ENCODE measurements at regions not wholly inside any gene's neighbourhood (a gene's known extent, or its start where the extent isn't known, plus 50 kb on each side); places are given as distances from the start of the nearest gene placed in this dataset.
"Not testable (repeated sequence)": the region's sequence is repeated elsewhere in the genome, so short reads cannot be mapped to it uniquely, and the experiment has no call there.

- H3K27ac ChIP-seq = no peak overlapping the region
- ChIA-PET CTCF (interaction anchor here (0.6 to 1.2 kb wide), 5 partner anchors 104 to 816 kb away, joined by 3 to 6 read pairs (median 5); no protein-coding TSS in a partner anchor), POLR2A (ENCODE audit: low non-redundant PET) (interaction anchor here (0.7 kb wide), 1 partner anchor 101 kb away, joined by 3 read pairs; no protein-coding TSS in a partner anchor)
- no peak for DNase-seq (ENCODE audit: low spot score)
- TF ChIP-seq CTCF (conservative IDR thresholded peaks at IDR 0.05; ENCODE audit: low read depth) = no peak
Measured at GRCh38 chr5:126677121-126677520, 76.4 kb downstream of the PHAX start.

GRCh38 chr5:126680191-126680817, 79.6 kb downstream of the PHAX start:
- H3K27ac ChIP-seq = no peak overlapping the region
- CTCF ChIA-PET = interaction anchor here (0.7 to 1.1 kb wide), 3 partner anchors 13 to 634 kb away, joined by 3 to 4 read pairs (median 3); no protein-coding TSS in a partner anchor
- DNase-seq (ENCODE audit: low spot score) = no peak
- POLR2A ChIA-PET (ENCODE audit: low non-redundant PET) = no interaction called here
- no peak for TF ChIP-seq CTCF (conservative IDR thresholded peaks at IDR 0.05; ENCODE audit: low read depth)

- POLR2A ChIA-PET (ENCODE audit: low non-redundant PET) = not testable (repeated sequence)
Measured at GRCh38 chr5:126681314-126681713, 80.6 kb downstream of the PHAX start.

GRCh38 chr5:126681970-126682369, 81.2 kb downstream of the PHAX start:
- CTCF ChIA-PET = interaction anchor here (0.6 kb wide), 1 partner anchor 117 kb away, joined by 4 read pairs; no protein-coding TSS in a partner anchor

More at GRCh38 chr5:126681314-126681713, 80.6 kb downstream of the PHAX start:
- CTCF ChIA-PET = interaction anchor here (0.8 kb wide), 1 partner anchor 132 kb away, joined by 3 read pairs; no protein-coding TSS in a partner anchor
- not testable (repeated sequence) for DNase-seq (ENCODE audit: low spot score); H3K27ac ChIP-seq

GRCh38 chr5:126682856-126683255, 82.1 kb downstream of the PHAX start:
- ChIA-PET POLR2A (ENCODE audit: low non-redundant PET) (no interaction called here), CTCF (no interaction called here)
- H3K27ac ChIP-seq = no peak overlapping the region
- TF ChIP-seq CTCF (conservative IDR thresholded peaks at IDR 0.05; ENCODE audit: low read depth) = no peak
- DNase-seq (ENCODE audit: low spot score) = no peak

More at GRCh38 chr5:126681970-126682369, 81.2 kb downstream of the PHAX start:
- H3K27ac ChIP-seq = no peak overlapping the region
- no peak for DNase-seq (ENCODE audit: low spot score)
- POLR2A ChIA-PET (ENCODE audit: low non-redundant PET) = no interaction called here
- TF ChIP-seq CTCF (conservative IDR thresholded peaks at IDR 0.05; ENCODE audit: low read depth) = no peak

GRCh38 chr5:126683912-126684311, 83.2 kb downstream of the PHAX start:
- no peak for DNase-seq (ENCODE audit: low spot score)
- H3K27ac ChIP-seq = no peak overlapping the region
- ChIA-PET POLR2A (ENCODE audit: low non-redundant PET) (no interaction called here), CTCF (interaction anchor here (0.6 kb wide), 1 partner anchor 42 kb away, joined by 5 read pairs; no protein-coding TSS in a partner anchor)
- no peak for TF ChIP-seq CTCF (conservative IDR thresholded peaks at IDR 0.05; ENCODE audit: low read depth)

- DNase-seq (ENCODE audit: low spot score); POLR2A ChIA-PET (ENCODE audit: low non-redundant PET); H3K27ac ChIP-seq: not testable (repeated sequence)
- CTCF ChIA-PET = interaction anchor here (0.6 kb wide), 2 partner anchors 117 to 852 kb away, joined by 3 read pairs; no protein-coding TSS in a partner anchor
Measured at GRCh38 chr5:126684656-126685442, 84.1 kb downstream of the PHAX start.

Data from RWPE1 (cell line).